ENCODE measurements at regions not wholly inside any gene's neighbourhood (a gene's known extent, or its start where the extent isn't known, plus 50 kb on each side); places are given as distances from the start of the nearest gene placed in this dataset.

- Histone ChIP-seq H4K91ac (replicated peaks; ENCODE audit: insufficient read length, low read length) (no peak overlapping the region), H4K8ac (ENCODE audit: extremely low read depth, insufficient read depth, low read length) (no peak overlapping the region), H3K27me3 (replicated peaks in 1 of 4; ENCODE audit: control insufficient read depth in 3 of 4, extremely low read depth in 1 of 4, insufficient read depth in 3 of 4, low read length in 3 of 4) (no peaks in the 10 kb centered on the region), H2BK20ac (ENCODE audit: low read length) (no peak overlapping the region), H3K56ac (replicated peaks; ENCODE audit: insufficient read length, low read depth, low read length) (no peak overlapping the region), H3K18ac (ENCODE audit: extremely low read depth, low read length) (no peak overlapping the region), H2BK12ac (ENCODE audit: low read depth, low read length) (no peak overlapping the region), H3K4ac (replicated peaks; ENCODE audit: insufficient read length, low read depth, low read length) (no peak overlapping the region), H3K9me3 (ENCODE audit: insufficient read depth in 2 of 2, low read depth in 1 of 2, low read length in 1 of 2) (no peaks in the 10 kb centered on the region), H3K4me3 (ENCODE audit: extremely low read depth in 1 of 4, insufficient read depth in 2 of 4, low read depth in 3 of 4, low read length in 4 of 4) (no peak overlapping the region), H3K23me2 (ENCODE audit: low read depth, low read length) (no peaks in the 10 kb centered on the region), H3K4me2 (ENCODE audit: insufficient read depth in 1 of 2, low read depth in 2 of 2, low read length in 2 of 2) (no peak overlapping the region), H3K9ac (replicated peaks in 1 of 4; ENCODE audit: extremely low read depth in 1 of 4, low read depth in 3 of 4, low read length in 3 of 4) (no peak overlapping the region), H3K14ac (ENCODE audit: insufficient read length) (no peak overlapping the region), H2BK120ac (replicated peaks; ENCODE audit: low read depth, low read length) (no peak overlapping the region), H2AFZ (ENCODE audit: low read length) (no peak overlapping the region), H3K23ac (ENCODE audit: insufficient read length) (no peak overlapping the region), H3K4me1 (replicated peaks in 1 of 4; ENCODE audit: control insufficient read depth in 3 of 4, insufficient read depth in 4 of 4, low read length in 3 of 4) (peaks cover 0 to 6% (median 0%) of the 10 kb centered on the region in 4 experiments; a peak in 1 of 7 replicates), H2BK15ac (ENCODE audit: low read length) (no peak overlapping the region), H2AK5ac (ENCODE audit: low read depth, low read length) (no peak overlapping the region), H3K79me2 (ENCODE audit: control insufficient read depth in 1 of 2, insufficient read depth in 2 of 2, low read length in 2 of 2) (no peaks in the 10 kb centered on the region), H4K5ac (ENCODE audit: insufficient read length, low read depth, low read length) (no peak overlapping the region), H3K79me1 (ENCODE audit: low read depth, low read length) (no peaks in the 10 kb centered on the region), H2BK5ac (ENCODE audit: low read depth, low read length) (no peak overlapping the region), H3K36me3 (ENCODE audit: control insufficient read depth in 2 of 4, insufficient read depth in 4 of 4, low read length in 3 of 4) (no peaks in the 10 kb centered on the region), H4K20me1 (replicated peaks in 1 of 2; ENCODE audit: control insufficient read depth in 1 of 2, insufficient read depth in 2 of 2, low read length in 2 of 2) (no peaks in the 10 kb centered on the region), H3K27ac (ENCODE audit: low read depth, low read length) (no peak overlapping the region)
- ChIA-PET POLR2A (ENCODE audit: partially characterized antibody) (no interaction called here), CTCF (ENCODE audit: partially characterized antibody) (interaction anchor here (1.0 kb wide), 1 partner anchor 9 kb away, joined by 3 read pairs; no protein-coding TSS in a partner anchor)
- 82% methylated on average over 29 of the region's 33 CpGs; no CpG with 5 or more reads in 1 of the 2 experiments for WGBS, 2 experiments (ENCODE audit: extremely low coverage in 1 of 2, insufficient coverage in 1 of 2, insufficient read length in 1 of 2, insufficient replicate concordance in 2 of 2, low coverage in 1 of 2, low lambda C conversion rate in 2 of 2, missing lambda C conversion rate in 1 of 2)
- no peak for DNase-seq (ENCODE audit: low read depth in 1 of 2, low spot score in 2 of 2)
- no peak for FAIRE-seq
- no peak for TF ChIP-seq SIRT6 (IDR thresholded peaks at IDR 0.05; ENCODE audit: low read length)
- no peak for TF ChIP-seq BACH1 (IDR thresholded peaks at IDR 0.05; ENCODE audit: low read length)
- no peak for TF ChIP-seq CREB1 (IDR thresholded peaks at IDR 0.05)
- TF ChIP-seq TBP (IDR thresholded peaks at IDR 0.05; ENCODE audit: low read depth, low read length): no peak
These were observed 139.4 kb upstream of the CPEB2 start for GRCh38 chr4:14862891-14863290.

Measured in H1 (cell line).